Fibroblast of lung (primary cell): ENCODE measurements at regions not wholly inside any gene's neighbourhood (a gene's known extent, or its start where the extent isn't known, plus 50 kb on each side); places are given as distances from the start of the nearest gene placed in this dataset.

Source experiments
- EZH2 ChIP-seq: IDR thresholded peaks from 2 replicates; pipeline ENCODE4 v1.5.1; 2012; ENCODE audit warnings: low read length, control low read depth, mild to moderate bottlenecking; ENCODE audit errors: missing control alignments
- TF ChIP-seq, protein P1 (sequence below), 2 donors: IDR thresholded peaks in 1 of 2; conservative IDR thresholded peaks in 1 of 2; 1 replicate in 1 of 2; 2 replicates in 1 of 2; pipeline ENCODE4 v1.5.1; 2011 to 2012; ENCODE audit warnings: low read length in 2 of 2, control low read depth in 1 of 2, inconsistent platforms in 1 of 2, low read depth in 1 of 2, mild to moderate bottlenecking in 1 of 2

- TF ChIP-seq, protein P1, sequence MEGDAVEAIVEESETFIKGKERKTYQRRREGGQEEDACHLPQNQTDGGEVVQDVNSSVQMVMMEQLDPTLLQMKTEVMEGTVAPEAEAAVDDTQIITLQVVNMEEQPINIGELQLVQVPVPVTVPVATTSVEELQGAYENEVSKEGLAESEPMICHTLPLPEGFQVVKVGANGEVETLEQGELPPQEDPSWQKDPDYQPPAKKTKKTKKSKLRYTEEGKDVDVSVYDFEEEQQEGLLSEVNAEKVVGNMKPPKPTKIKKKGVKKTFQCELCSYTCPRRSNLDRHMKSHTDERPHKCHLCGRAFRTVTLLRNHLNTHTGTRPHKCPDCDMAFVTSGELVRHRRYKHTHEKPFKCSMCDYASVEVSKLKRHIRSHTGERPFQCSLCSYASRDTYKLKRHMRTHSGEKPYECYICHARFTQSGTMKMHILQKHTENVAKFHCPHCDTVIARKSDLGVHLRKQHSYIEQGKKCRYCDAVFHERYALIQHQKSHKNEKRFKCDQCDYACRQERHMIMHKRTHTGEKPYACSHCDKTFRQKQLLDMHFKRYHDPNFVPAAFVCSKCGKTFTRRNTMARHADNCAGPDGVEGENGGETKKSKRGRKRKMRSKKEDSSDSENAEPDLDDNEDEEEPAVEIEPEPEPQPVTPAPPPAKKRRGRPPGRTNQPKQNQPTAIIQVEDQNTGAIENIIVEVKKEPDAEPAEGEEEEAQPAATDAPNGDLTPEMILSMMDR (conservative IDR thresholded peaks at IDR 0.05 in 1 of 2, IDR thresholded peaks at IDR 0.05 in 1 of 2; ENCODE audit: low read depth in 1 of 2, low read length in 2 of 2), result no peak
- TF ChIP-seq EZH2, result no peak
These were observed 775.9 kb upstream of the KLHL1 start for GRCh38 chr13:70884196-70884595.
